HCT116 (cell line): ENCODE measurements at regions not wholly inside any gene's neighbourhood (a gene's known extent, or its start where the extent isn't known, plus 50 kb on each side); places are given as distances from the start of the nearest gene placed in this dataset.

Experiments
- ATAC-seq: fragments of 200-7000 bp; cut with Tn5 transposase; 2 replicates; pipeline ENCODE4 v1.9.1; 2020; ENCODE audit warnings: mild to moderate bottlenecking, moderate library complexity
- BruUV-seq: library from RNA; stranded (reverse); fragments of 400-500 nt; replicated peaks from 2 replicates; lab custom pipeline; 2021; lab: Mats Ljungman, UMichigan
- CTCF ChIA-PET: fragments of 300-600 bp; sonication (Branson Sonifier 250); formaldehyde crosslinking; loops from one replicate; lab custom pipeline; 2021; ENCODE audit warnings: antibody characterized with exemption; lab: Charles Lee
- POLR2A ChIA-PET: fragments of 300-600, 350-600 bp; sonication (Branson Sonifier 250); formaldehyde crosslinking; loops from one replicate; lab custom pipeline; 2021; ENCODE audit warnings: antibody characterized with exemption; lab: Charles Lee
- RAD21 ChIA-PET, 2 experiments: fragments of 300-600 bp; sonication (Branson Sonifier 250); formaldehyde crosslinking; loops; one replicate each; lab custom pipeline; 2023; ENCODE audit warnings: low total read pairs in 2 of 2; ENCODE audit not compliant: uncharacterized antibody in 2 of 2, unreplicated experiment in 2 of 2, low non-redundant PET in 1 of 2; lab: Charles Lee
- DNase-seq: peaks from one replicate; pipeline ENCODE4 v3.0.0-alpha.2; 2010; ENCODE audit warnings: low read depth, low spot score
- H2AFZ ChIP-seq: fragments of 200-600 bp; shearing (Covaris generic), sonication (generic); 2 replicates; pipeline ENCODE4 v1.6.1; 2017; ENCODE audit warnings: low read depth, mixed run types, mixed read lengths, antibody characterized with exemption, low read length; ENCODE audit not compliant: poor library complexity, severe bottlenecking
- H3K27ac ChIP-seq: 2 replicates; pipeline ENCODE4 v1.5.1; 2012; ENCODE audit warnings: low read depth, low read length
- H3K27me3 ChIP-seq: fragments of 200-600 bp; sonication (generic); 2 replicates; pipeline ENCODE4 v1.6.1; 2016; ENCODE audit warnings: mixed run types, low read length, mixed read lengths; ENCODE audit not compliant: insufficient read depth
- H3K36me3 ChIP-seq, 2 experiments: fragments of 200-500 bp in 1 of 2; fragments of 200-600 bp in 1 of 2; sonication (Bioruptor generic) in 1 of 2; sonication (generic) in 1 of 2; 2 replicates each; pipeline versions ENCODE4 v1.5.1 to v1.6.1; 2014 to 2016; ENCODE audit warnings: low read length in 2 of 2, inconsistent platforms in 1 of 2, mixed read lengths in 1 of 2, mixed run types in 1 of 2; ENCODE audit not compliant: insufficient read depth in 2 of 2, control insufficient read depth in 1 of 2
- H3K4me1 ChIP-seq, 2 experiments: fragments of 200-600 bp in 1 of 2; sonication (generic) in 1 of 2; 2 replicates each; pipeline versions ENCODE4 v1.5.1 to v1.6.1; 2012 to 2017; ENCODE audit warnings: low read length in 2 of 2, inconsistent platforms in 1 of 2, mild to moderate bottlenecking in 1 of 2, mixed read lengths in 1 of 2, mixed run types in 1 of 2, moderate library complexity in 1 of 2; ENCODE audit not compliant: insufficient read depth in 2 of 2, control insufficient read depth in 1 of 2
- H3K4me2 ChIP-seq: fragments of 200-600 bp; sonication (generic); 2 replicates; pipeline ENCODE4 v1.6.1; 2017; ENCODE audit warnings: mixed run types, low read length, mixed read lengths
- H3K4me3 ChIP-seq, 2 experiments: fragments of 200-600 bp in 1 of 2; sonication (generic) in 1 of 2; replicated peaks in 1 of 2; 2 replicates each; pipeline ENCODE4 v1.5.1; 2011 to 2016; ENCODE audit warnings: low read length in 2 of 2, control low read depth in 1 of 2, low read depth in 1 of 2, mild to moderate bottlenecking in 1 of 2, mixed read lengths in 1 of 2, mixed run types in 1 of 2
- H3K79me2 ChIP-seq: fragments of 200-600 bp; sonication (generic); 2 replicates; pipeline ENCODE4 v1.6.1; 2017; ENCODE audit warnings: mild to moderate bottlenecking, mixed run types, low read length, moderate library complexity, mixed read lengths; ENCODE audit not compliant: insufficient read depth
- H3K9ac ChIP-seq: fragments of 200-600 bp; sonication (generic); 2 replicates; pipeline ENCODE4 v1.6.1; 2016; ENCODE audit warnings: low read length, mixed read lengths
- H3K9me2 ChIP-seq: fragments of 200-600 bp; sonication (generic), shearing (Covaris generic); 2 replicates; pipeline ENCODE4 v1.6.1; 2017; ENCODE audit warnings: mixed run types, mild to moderate bottlenecking, moderate library complexity; ENCODE audit not compliant: insufficient read depth
- H3K9me3 ChIP-seq, 2 experiments: fragments of 200-500 bp in 1 of 2; fragments of 200-600 bp in 1 of 2; sonication (Bioruptor generic) in 1 of 2; sonication (generic) in 1 of 2; 2 replicates each; pipeline ENCODE4 v1.6.1; 2014 to 2017; ENCODE audit warnings: low read length in 2 of 2, mixed read lengths in 2 of 2, inconsistent platforms in 1 of 2, low read depth in 1 of 2, mild to moderate bottlenecking in 1 of 2, mixed run types in 1 of 2, moderate library complexity in 1 of 2; ENCODE audit not compliant: control insufficient read depth in 1 of 2, insufficient read depth in 1 of 2
- H4K20me1 ChIP-seq: fragments of 200-600 bp; sonication (generic), shearing (Covaris generic); 2 replicates; pipeline ENCODE4 v1.6.1; 2017; ENCODE audit warnings: mixed run types, mild to moderate bottlenecking, moderate library complexity; ENCODE audit not compliant: insufficient read depth
- ATF3 ChIP-seq: IDR thresholded peaks from 2 replicates; pipeline ENCODE4 v1.6.1; 2012
- CTCF ChIP-seq, 3 experiments: fragments of 200-600 bp in 1 of 3; sonication (generic) in 1 of 3; IDR thresholded peaks in 2 of 3; conservative IDR thresholded peaks in 1 of 3; 2 replicates each; pipeline ENCODE4 v1.5.1; 2012 to 2017; ENCODE audit warnings: low read depth in 2 of 3, low read length in 2 of 3, antibody characterized with exemption in 1 of 3, borderline replicate concordance in 1 of 3, control low read depth in 1 of 3, mild to moderate bottlenecking in 1 of 3, mixed read lengths in 1 of 3, mixed run types in 1 of 3, moderate library complexity in 1 of 3; ENCODE audit not compliant: insufficient read depth in 1 of 3
- EGR1 ChIP-seq: IDR thresholded peaks from 2 replicates; pipeline ENCODE4 v1.6.1; 2012; ENCODE audit warnings: low read depth
- FOSL1 ChIP-seq: IDR thresholded peaks from 2 replicates; pipeline ENCODE4 v1.6.1; 2012; ENCODE audit warnings: low read depth
- JUND ChIP-seq: IDR thresholded peaks from 2 replicates; pipeline ENCODE4 v1.6.1; 2012
- POLR2A ChIP-seq: IDR thresholded peaks from 2 replicates; pipeline ENCODE4 v1.7.0; 2011; ENCODE audit warnings: borderline replicate concordance; ENCODE audit not compliant: insufficient read depth, insufficient read length; ENCODE audit errors: extremely low read depth
- POLR2AphosphoS5 ChIP-seq: IDR thresholded peaks from 2 replicates; pipeline ENCODE4 v1.6.1; 2011; ENCODE audit warnings: mild to moderate bottlenecking, low read depth, low read length, moderate library complexity
- RAD21 ChIP-seq: IDR thresholded peaks from 2 replicates; pipeline ENCODE4 v1.6.1; 2012; ENCODE audit warnings: low read depth, mild to moderate bottlenecking
- SIN3A ChIP-seq: IDR thresholded peaks from 2 replicates; pipeline ENCODE4 v1.6.1; 2012; ENCODE audit warnings: low read depth
- SP1 ChIP-seq: IDR thresholded peaks from 2 replicates; pipeline ENCODE4 v1.6.1; 2012; ENCODE audit warnings: low read depth
- TCF7L2 ChIP-seq: IDR thresholded peaks from 2 replicates; pipeline ENCODE4 v1.7.0; 2011; ENCODE audit warnings: borderline replicate concordance, inconsistent platforms; ENCODE audit not compliant: insufficient read depth, insufficient read length; ENCODE audit errors: extremely low read depth
- YY1 ChIP-seq: IDR thresholded peaks from 2 replicates; pipeline ENCODE4 v1.6.1; 2011; ENCODE audit warnings: low read length, low read depth, moderate library complexity, mild to moderate bottlenecking; ENCODE audit not compliant: insufficient replicate concordance; ENCODE audit errors: extremely low read depth
- ZFX ChIP-seq: fragments of 450-650 bp; IDR thresholded peaks from 2 replicates; pipeline ENCODE4 v1.6.1; 2017
- intact Hi-C: fragments of 100-400 bp; cut with micrococcal nuclease; formaldehyde crosslinking; loops from 2 replicates; pipeline ENCODE4 v1.10.0; 2022
- TF ChIP-seq, protein P1 (sequence below): IDR thresholded peaks from 2 replicates; pipeline ENCODE4 v1.6.1; 2012

GRCh38 chr18:37684590-37684989 is 119.0 kb upstream of the CELF4 start:
- Histone ChIP-seq H3K9ac (no peak overlapping the region), H3K36me3 (no peaks in the 10 kb centered on the region), H3K4me3 (no peak overlapping the region), H3K27ac (no peak overlapping the region), H3K4me1 (no peaks in the 10 kb centered on the region), H3K9me3 (no peaks in the 10 kb centered on the region)
- DNase-seq (no peak), ATAC-seq (peak; percentile 52)
- ChIA-PET RAD21 (no interaction called here), CTCF (no interaction called here), POLR2A (no interaction called here)
- BruUV-seq: no TSS peak
- TF ChIP-seq CTCF (IDR thresholded peaks at IDR 0.05 in 2 of 3, conservative IDR thresholded peaks at IDR 0.05 in 1 of 3; ENCODE audit: borderline replicate concordance in 1 of 3, insufficient read depth in 1 of 3, low read depth in 2 of 3, low read length in 2 of 3): peak in 2 of 3 experiments; percentile 18 to 38; a peak in 3 of 6 replicates
- TF ChIP-seq POLR2A: no peak
- TF ChIP-seq, all 23 proteins: peak for 1
- H3K4me2 ChIP-seq: no peak overlapping the region
- no peaks in the 10 kb centered on the region for H3K9me2 ChIP-seq
- H2AFZ ChIP-seq: no peak overlapping the region
- H3K79me2 ChIP-seq: no peaks in the 10 kb centered on the region
- intact Hi-C loops: no loop called here
- no peaks in the 10 kb centered on the region for H4K20me1 ChIP-seq
- H3K27me3 ChIP-seq: no peaks in the 10 kb centered on the region

DNA sequence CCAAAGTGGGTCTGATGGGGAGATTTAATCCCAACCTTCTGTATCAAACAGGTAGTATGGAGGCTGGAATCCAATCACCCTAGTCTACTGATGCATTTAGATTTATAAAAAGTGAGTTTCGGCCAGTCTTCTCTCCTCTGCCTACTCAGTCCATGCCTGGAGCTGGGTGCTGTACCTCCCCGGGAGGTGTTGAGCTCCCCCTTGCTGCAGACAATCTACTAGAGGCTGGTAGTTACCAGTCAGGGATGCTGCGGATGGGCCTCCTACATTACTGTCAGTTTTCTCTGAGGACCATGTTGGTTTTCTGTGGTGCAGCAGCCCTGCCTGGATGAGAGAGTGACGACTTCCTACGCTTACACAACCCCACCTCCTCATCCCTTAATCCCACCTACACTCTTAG is 118.6 kb upstream of the CELF4 start:
- H3K4me3 ChIP-seq: no peak overlapping the region
- H3K9me2 ChIP-seq: no peaks in the 10 kb centered on the region
- TF ChIP-seq, protein P1, sequence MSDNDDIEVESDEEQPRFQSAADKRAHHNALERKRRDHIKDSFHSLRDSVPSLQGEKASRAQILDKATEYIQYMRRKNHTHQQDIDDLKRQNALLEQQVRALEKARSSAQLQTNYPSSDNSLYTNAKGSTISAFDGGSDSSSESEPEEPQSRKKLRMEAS: no peak
- TF ChIP-seq ZFX (no peak), POLR2A (no peak), SP1 (no peak), RAD21 (no peak), FOSL1 (no peak), SIN3A (no peak), JUND (no peak), CTCF (IDR thresholded peaks at IDR 0.05 in 2 of 3, conservative IDR thresholded peaks at IDR 0.05 in 1 of 3; ENCODE audit: borderline replicate concordance in 1 of 3, insufficient read depth in 1 of 3, low read depth in 2 of 3, low read length in 2 of 3) (no peak), YY1 (no peak), ATF3 (no peak), POLR2AphosphoS5 (no peak), EGR1 (no peak), TCF7L2 (no peak)

More for the DNA sequence above, 118.6 kb upstream of the CELF4 start:
- 0 out of 2 replicates have a peak, but pooled peaks have one; percentile 14 for ATAC-seq
- DNase-seq: no peak
- H3K27ac ChIP-seq: no peak overlapping the region
- H3K27me3 ChIP-seq: no peaks in the 10 kb centered on the region
- no peak overlapping the region for H3K9ac ChIP-seq
- no peaks in the 10 kb centered on the region for H3K4me1 ChIP-seq
- no peak overlapping the region for H2AFZ ChIP-seq
- H4K20me1 ChIP-seq: no peaks in the 10 kb centered on the region
- no TSS peak for BruUV-seq
- RAD21 ChIA-PET: no interaction called here
- H3K36me3 ChIP-seq: no peaks in the 10 kb centered on the region
- CTCF ChIA-PET: no interaction called here
- intact Hi-C loops: no loop called here
- no peaks in the 10 kb centered on the region for H3K79me2 ChIP-seq
- H3K9me3 ChIP-seq: no peaks in the 10 kb centered on the region
- no peak overlapping the region for H3K4me2 ChIP-seq
- POLR2A ChIA-PET: no interaction called here
